ENCODE measurements at regions not wholly inside any gene's neighbourhood (a gene's known extent, or its start where the extent isn't known, plus 50 kb on each side); places are given as distances from the start of the nearest gene placed in this dataset.

DNA sequence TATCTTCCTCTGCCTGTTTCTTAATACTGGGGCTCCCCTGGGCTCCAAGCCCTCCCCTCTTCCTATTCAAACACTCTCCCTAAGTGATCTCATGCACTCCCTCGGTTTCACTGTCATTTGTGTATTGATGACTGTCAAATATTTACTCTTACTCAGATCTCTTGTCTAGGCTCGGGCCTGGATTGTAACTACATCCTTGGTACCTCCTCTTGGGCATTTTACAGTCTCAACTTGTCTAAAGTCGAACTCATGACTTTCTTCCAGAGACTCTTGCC, 189.4 kb upstream of the PRDM1 start:
- 44% methylated on average over 3 of the region's 3 CpGs for WGBS
- no peak for TF ChIP-seq RXRA (IDR thresholded peaks at IDR 0.05)
- TF ChIP-seq, protein P1, sequence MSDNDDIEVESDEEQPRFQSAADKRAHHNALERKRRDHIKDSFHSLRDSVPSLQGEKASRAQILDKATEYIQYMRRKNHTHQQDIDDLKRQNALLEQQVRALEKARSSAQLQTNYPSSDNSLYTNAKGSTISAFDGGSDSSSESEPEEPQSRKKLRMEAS (IDR thresholded peaks at IDR 0.05) = no peak
- TF ChIP-seq EGR1 (IDR thresholded peaks at IDR 0.05; ENCODE audit: low read depth in 2 of 2) = no peak
- TF ChIP-seq YY1 (IDR thresholded peaks at IDR 0.05) = no peak
- no peak for TF ChIP-seq SP1 (IDR thresholded peaks at IDR 0.05)
- TF ChIP-seq, protein P2, sequence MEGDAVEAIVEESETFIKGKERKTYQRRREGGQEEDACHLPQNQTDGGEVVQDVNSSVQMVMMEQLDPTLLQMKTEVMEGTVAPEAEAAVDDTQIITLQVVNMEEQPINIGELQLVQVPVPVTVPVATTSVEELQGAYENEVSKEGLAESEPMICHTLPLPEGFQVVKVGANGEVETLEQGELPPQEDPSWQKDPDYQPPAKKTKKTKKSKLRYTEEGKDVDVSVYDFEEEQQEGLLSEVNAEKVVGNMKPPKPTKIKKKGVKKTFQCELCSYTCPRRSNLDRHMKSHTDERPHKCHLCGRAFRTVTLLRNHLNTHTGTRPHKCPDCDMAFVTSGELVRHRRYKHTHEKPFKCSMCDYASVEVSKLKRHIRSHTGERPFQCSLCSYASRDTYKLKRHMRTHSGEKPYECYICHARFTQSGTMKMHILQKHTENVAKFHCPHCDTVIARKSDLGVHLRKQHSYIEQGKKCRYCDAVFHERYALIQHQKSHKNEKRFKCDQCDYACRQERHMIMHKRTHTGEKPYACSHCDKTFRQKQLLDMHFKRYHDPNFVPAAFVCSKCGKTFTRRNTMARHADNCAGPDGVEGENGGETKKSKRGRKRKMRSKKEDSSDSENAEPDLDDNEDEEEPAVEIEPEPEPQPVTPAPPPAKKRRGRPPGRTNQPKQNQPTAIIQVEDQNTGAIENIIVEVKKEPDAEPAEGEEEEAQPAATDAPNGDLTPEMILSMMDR (IDR thresholded peaks at IDR 0.05; ENCODE audit: low read depth, low read length, missing input control) = no peak
- TF ChIP-seq, protein P3, sequence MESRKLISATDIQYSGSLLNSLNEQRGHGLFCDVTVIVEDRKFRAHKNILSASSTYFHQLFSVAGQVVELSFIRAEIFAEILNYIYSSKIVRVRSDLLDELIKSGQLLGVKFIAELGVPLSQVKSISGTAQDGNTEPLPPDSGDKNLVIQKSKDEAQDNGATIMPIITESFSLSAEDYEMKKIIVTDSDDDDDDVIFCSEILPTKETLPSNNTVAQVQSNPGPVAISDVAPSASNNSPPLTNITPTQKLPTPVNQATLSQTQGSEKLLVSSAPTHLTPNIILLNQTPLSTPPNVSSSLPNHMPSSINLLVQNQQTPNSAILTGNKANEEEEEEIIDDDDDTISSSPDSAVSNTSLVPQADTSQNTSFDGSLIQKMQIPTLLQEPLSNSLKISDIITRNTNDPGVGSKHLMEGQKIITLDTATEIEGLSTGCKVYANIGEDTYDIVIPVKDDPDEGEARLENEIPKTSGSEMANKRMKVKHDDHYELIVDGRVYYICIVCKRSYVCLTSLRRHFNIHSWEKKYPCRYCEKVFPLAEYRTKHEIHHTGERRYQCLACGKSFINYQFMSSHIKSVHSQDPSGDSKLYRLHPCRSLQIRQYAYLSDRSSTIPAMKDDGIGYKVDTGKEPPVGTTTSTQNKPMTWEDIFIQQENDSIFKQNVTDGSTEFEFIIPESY (IDR thresholded peaks at IDR 0.05) = no peak
- TF ChIP-seq RAD21 (IDR thresholded peaks at IDR 0.05) = no peak
- TF ChIP-seq TAF1 (conservative IDR thresholded peaks at IDR 0.05) = no peak
- TF ChIP-seq FOXA2 (IDR thresholded peaks at IDR 0.05) = no peak
- TF ChIP-seq FOXA1 (IDR thresholded peaks at IDR 0.05) = no peak
- TF ChIP-seq GABPA (IDR thresholded peaks at IDR 0.05 in 1 of 2, conservative IDR thresholded peaks at IDR 0.05 in 1 of 2) = no peak
- no peak for TF ChIP-seq HNF4A (conservative IDR thresholded peaks at IDR 0.05)
- TF ChIP-seq JUND (IDR thresholded peaks at IDR 0.05) = no peak
- TF ChIP-seq, protein P4, sequence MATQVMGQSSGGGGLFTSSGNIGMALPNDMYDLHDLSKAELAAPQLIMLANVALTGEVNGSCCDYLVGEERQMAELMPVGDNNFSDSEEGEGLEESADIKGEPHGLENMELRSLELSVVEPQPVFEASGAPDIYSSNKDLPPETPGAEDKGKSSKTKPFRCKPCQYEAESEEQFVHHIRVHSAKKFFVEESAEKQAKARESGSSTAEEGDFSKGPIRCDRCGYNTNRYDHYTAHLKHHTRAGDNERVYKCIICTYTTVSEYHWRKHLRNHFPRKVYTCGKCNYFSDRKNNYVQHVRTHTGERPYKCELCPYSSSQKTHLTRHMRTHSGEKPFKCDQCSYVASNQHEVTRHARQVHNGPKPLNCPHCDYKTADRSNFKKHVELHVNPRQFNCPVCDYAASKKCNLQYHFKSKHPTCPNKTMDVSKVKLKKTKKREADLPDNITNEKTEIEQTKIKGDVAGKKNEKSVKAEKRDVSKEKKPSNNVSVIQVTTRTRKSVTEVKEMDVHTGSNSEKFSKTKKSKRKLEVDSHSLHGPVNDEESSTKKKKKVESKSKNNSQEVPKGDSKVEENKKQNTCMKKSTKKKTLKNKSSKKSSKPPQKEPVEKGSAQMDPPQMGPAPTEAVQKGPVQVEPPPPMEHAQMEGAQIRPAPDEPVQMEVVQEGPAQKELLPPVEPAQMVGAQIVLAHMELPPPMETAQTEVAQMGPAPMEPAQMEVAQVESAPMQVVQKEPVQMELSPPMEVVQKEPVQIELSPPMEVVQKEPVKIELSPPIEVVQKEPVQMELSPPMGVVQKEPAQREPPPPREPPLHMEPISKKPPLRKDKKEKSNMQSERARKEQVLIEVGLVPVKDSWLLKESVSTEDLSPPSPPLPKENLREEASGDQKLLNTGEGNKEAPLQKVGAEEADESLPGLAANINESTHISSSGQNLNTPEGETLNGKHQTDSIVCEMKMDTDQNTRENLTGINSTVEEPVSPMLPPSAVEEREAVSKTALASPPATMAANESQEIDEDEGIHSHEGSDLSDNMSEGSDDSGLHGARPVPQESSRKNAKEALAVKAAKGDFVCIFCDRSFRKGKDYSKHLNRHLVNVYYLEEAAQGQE (IDR thresholded peaks at IDR 0.05) = no peak
- TF ChIP-seq NR2F2 (IDR thresholded peaks at IDR 0.05) = no peak
- TF ChIP-seq, protein P5, sequence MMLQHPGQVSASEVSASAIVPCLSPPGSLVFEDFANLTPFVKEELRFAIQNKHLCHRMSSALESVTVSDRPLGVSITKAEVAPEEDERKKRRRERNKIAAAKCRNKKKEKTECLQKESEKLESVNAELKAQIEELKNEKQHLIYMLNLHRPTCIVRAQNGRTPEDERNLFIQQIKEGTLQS (IDR thresholded peaks at IDR 0.05) = no peak
- TF ChIP-seq HNF4G (IDR thresholded peaks at IDR 0.05) = no peak
- Histone ChIP-seq H3K4me1 (ENCODE audit: control insufficient read depth in 4 of 4, insufficient read depth in 4 of 4, low read length in 3 of 4) (no peaks in the 10 kb centered on the region), H3K9me3 (ENCODE audit: control insufficient read depth in 4 of 4, low read length in 3 of 4) (no peaks in the 10 kb centered on the region), H3K36me3 (ENCODE audit: control insufficient read depth in 4 of 4, insufficient read depth in 3 of 4, low read depth in 1 of 4, low read length in 3 of 4) (no peaks in the 10 kb centered on the region), H3K27ac (ENCODE audit: low read depth in 1 of 2, low read length in 2 of 2) (no peak overlapping the region), H3K27me3 (ENCODE audit: control insufficient read depth in 4 of 4, insufficient read depth in 4 of 4, low read length in 3 of 4) (no peaks in the 10 kb centered on the region), H3K4me3 (ENCODE audit: low read depth in 1 of 3, low read length in 3 of 3) (no peak overlapping the region), H3K9ac (ENCODE audit: low read depth in 1 of 2, low read length in 2 of 2) (no peak overlapping the region)
- DNase-seq (ENCODE audit: low spot score) = no peak
